HEK293T (cell line): ENCODE measurements at regions not wholly inside any gene's neighbourhood (a gene's known extent, or its start where the extent isn't known, plus 50 kb on each side); places are given as distances from the start of the nearest gene placed in this dataset.

Experiments used
- CTCF ChIA-PET: fragments of 350-600 bp; formaldehyde crosslinking; extraction: SDS; loops from one replicate; lab custom pipeline; 2021; ENCODE audit warnings: antibody characterized with exemption, inconsistent platforms; lab: Yijun Ruan, JAX
- POLR2A ChIA-PET: fragments of 350-600 bp; formaldehyde crosslinking; extraction: SDS; loops from one replicate; lab custom pipeline; 2020; ENCODE audit warnings: antibody characterized with exemption, inconsistent platforms; lab: Yijun Ruan, JAX
- DNase-seq: peaks from one replicate; pipeline ENCODE4 v3.0.0; 2012; ENCODE audit warnings: mixed read lengths; ENCODE audit errors: extremely low spot score
- ARNT ChIP-seq: fragments of 450-650 bp; IDR thresholded peaks from 2 replicates; pipeline ENCODE4 v1.6.1; 2017; ENCODE audit warnings: mild to moderate bottlenecking
- BHLHE40 ChIP-seq: fragments of 450-650 bp; IDR thresholded peaks from 2 replicates; pipeline ENCODE4 v1.6.1; 2016; ENCODE audit warnings: mild to moderate bottlenecking, moderate library complexity, borderline replicate concordance
- CTBP1 ChIP-seq: fragments of 450-650 bp; IDR thresholded peaks from 2 replicates; pipeline ENCODE4 v1.6.1; 2016; ENCODE audit warnings: borderline replicate concordance
- ELF4 ChIP-seq: fragments of 450-650 bp; IDR thresholded peaks from 2 replicates; pipeline ENCODE4 v1.6.1; 2017; ENCODE audit warnings: antibody characterized with exemption
- FOXA1 ChIP-seq: fragments of 450-650 bp; IDR thresholded peaks from 2 replicates; pipeline ENCODE4 v1.6.1; 2016; ENCODE audit warnings: mild to moderate bottlenecking
- FOXK2 ChIP-seq: fragments of 450-650 bp; IDR thresholded peaks from 2 replicates; pipeline ENCODE4 v1.6.1; 2016; ENCODE audit warnings: mild to moderate bottlenecking
- FOXM1 ChIP-seq: fragments of 450-650 bp; IDR thresholded peaks from 2 replicates; pipeline ENCODE4 v1.6.1; 2017; ENCODE audit warnings: mild to moderate bottlenecking, borderline replicate concordance
- HDGF ChIP-seq: fragments of 450-650 bp; IDR thresholded peaks from 2 replicates; pipeline ENCODE4 v1.6.1; 2017; ENCODE audit warnings: antibody characterized with exemption, borderline replicate concordance
- L3MBTL2 ChIP-seq: fragments of 450-650 bp; conservative IDR thresholded peaks from 2 replicates; pipeline ENCODE4 v1.6.1; 2016; ENCODE audit warnings: mild to moderate bottlenecking
- LEF1 ChIP-seq: fragments of 450-650 bp; IDR thresholded peaks from 2 replicates; pipeline ENCODE4 v1.6.1; 2017; ENCODE audit warnings: mild to moderate bottlenecking, borderline replicate concordance
- NFRKB ChIP-seq: fragments of 450-650 bp; IDR thresholded peaks from 2 replicates; pipeline ENCODE4 v1.6.1; 2016; ENCODE audit warnings: mild to moderate bottlenecking, moderate library complexity
- SP1 ChIP-seq: fragments of 450-650 bp; IDR thresholded peaks from 2 replicates; pipeline ENCODE4 v1.6.1; 2017
- SUZ12 ChIP-seq: fragments of 450-650 bp; IDR thresholded peaks from 2 replicates; pipeline ENCODE4 v1.6.1; 2016; ENCODE audit warnings: mild to moderate bottlenecking
- TARDBP ChIP-seq: fragments of 450-650 bp; IDR thresholded peaks from 2 replicates; pipeline ENCODE4 v1.6.1; 2016
- ZNF384 ChIP-seq: fragments of 450-650 bp; IDR thresholded peaks from 2 replicates; pipeline ENCODE4 v1.6.1; 2016
- TF ChIP-seq, protein P1 (sequence below): fragments of 450-650 bp; IDR thresholded peaks from 2 replicates; pipeline ENCODE4 v1.6.1; 2016

- DNase-seq, result no peak
- TF ChIP-seq FOXA1 (no peak), NFRKB (no peak), HDGF (no peak), L3MBTL2 (no peak), SUZ12 (no peak), FOXM1 (no peak), ELF4 (no peak), TARDBP (no peak), SP1 (no peak), BHLHE40 (no peak)
- CTCF ChIA-PET, result no interaction called here
- POLR2A ChIA-PET, result no interaction called here
These were observed 390.3 kb upstream of the GALNT5 start for GRCh38 chr2:156867201-156867600.

DNA sequence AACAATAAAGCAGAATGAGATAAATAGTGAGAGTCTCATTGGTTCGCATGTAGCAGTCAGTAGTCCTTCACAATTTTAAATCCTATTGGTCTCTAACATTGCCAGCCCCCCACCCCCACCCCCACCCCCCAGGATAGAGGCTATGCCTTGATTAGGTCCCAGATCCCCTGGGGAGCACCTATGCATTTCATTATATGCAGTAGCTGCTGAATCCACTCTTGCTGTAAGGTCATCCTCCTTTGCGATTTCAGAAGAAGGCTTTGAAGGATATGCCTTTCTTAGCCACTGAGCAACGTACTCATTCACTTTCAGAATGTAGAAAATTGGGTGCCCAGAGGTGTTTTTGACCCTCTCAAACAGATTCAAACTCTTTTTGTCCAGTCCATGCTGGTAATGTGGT lies 382.8 kb upstream of the GALNT5 start:
- TF ChIP-seq HDGF (no peak), SUZ12 (no peak), ELF4 (no peak), BHLHE40 (no peak), ARNT (no peak), FOXA1 (no peak), FOXM1 (no peak), L3MBTL2 (no peak), CTBP1 (no peak), FOXK2 (no peak), ZNF384 (no peak), SP1 (no peak), NFRKB (no peak), TARDBP (no peak)
- TF ChIP-seq, protein P1, sequence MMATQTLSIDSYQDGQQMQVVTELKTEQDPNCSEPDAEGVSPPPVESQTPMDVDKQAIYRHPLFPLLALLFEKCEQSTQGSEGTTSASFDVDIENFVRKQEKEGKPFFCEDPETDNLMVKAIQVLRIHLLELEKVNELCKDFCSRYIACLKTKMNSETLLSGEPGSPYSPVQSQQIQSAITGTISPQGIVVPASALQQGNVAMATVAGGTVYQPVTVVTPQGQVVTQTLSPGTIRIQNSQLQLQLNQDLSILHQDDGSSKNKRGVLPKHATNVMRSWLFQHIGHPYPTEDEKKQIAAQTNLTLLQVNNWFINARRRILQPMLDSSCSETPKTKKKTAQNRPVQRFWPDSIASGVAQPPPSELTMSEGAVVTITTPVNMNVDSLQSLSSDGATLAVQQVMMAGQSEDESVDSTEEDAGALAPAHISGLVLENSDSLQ, result no peak
- POLR2A ChIA-PET, result no interaction called here
- DNase-seq, result no peak
- CTCF ChIA-PET, result no interaction called here

DNA sequence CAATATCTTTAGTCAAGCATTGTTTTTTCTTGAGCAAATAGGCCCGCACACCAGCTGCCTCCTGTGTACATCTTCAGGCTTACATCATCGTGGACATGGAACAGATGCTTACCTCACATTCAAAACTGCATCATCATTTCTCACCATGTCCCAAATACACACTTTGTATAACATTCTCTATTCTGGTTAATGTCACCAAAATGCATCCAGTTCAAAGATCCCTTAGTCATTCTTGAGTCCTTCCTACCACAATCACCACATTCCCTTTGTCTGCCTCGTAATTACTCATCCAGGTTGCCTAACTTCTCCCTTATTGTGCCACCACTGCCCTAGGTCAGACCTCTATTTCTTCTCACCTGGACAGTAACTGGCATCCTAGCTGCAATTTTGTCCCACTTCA lies 373.7 kb upstream of the GALNT5 start:
- ChIA-PET POLR2A (no interaction called here), CTCF (no interaction called here)
- DNase-seq, result no peak
- TF ChIP-seq ELF4 (no peak), L3MBTL2 (no peak), TARDBP (no peak), ARNT (no peak), CTBP1 (no peak), LEF1 (no peak), BHLHE40 (no peak), NFRKB (no peak), FOXA1 (no peak), SUZ12 (no peak), ZNF384 (no peak), SP1 (no peak), FOXM1 (no peak), HDGF (no peak), FOXK2 (no peak)
- TF ChIP-seq, protein P1, result no peak

GRCh38 chr2:156884216-156884615 lies 373.3 kb upstream of the GALNT5 start:
- POLR2A ChIA-PET, result no interaction called here
- no peak for DNase-seq
- TF ChIP-seq, protein P1, result no peak
- no peak for TF ChIP-seq FOXK2
- no peak for TF ChIP-seq FOXM1
- TF ChIP-seq SUZ12, result no peak
- TF ChIP-seq TARDBP, result no peak
- TF ChIP-seq CTBP1, result no peak
- TF ChIP-seq ELF4, result no peak
- no peak for TF ChIP-seq ZNF384
- TF ChIP-seq ARNT, result no peak
- TF ChIP-seq FOXA1, result no peak
- TF ChIP-seq L3MBTL2, result no peak
- no peak for TF ChIP-seq BHLHE40
- CTCF ChIA-PET, result no interaction called here

- DNase-seq, result no peak
- POLR2A ChIA-PET, result no interaction called here
- CTCF ChIA-PET, result no interaction called here
- no peak for TF ChIP-seq CTBP1
- TF ChIP-seq LEF1, result no peak
- no peak for TF ChIP-seq FOXA1
- no peak for TF ChIP-seq L3MBTL2
- TF ChIP-seq FOXK2, result no peak
- no peak for TF ChIP-seq ELF4
- no peak for TF ChIP-seq ARNT
- TF ChIP-seq ZNF384, result no peak
- no peak for TF ChIP-seq SP1
- TF ChIP-seq, protein P1, result no peak
- TF ChIP-seq SUZ12, result no peak
- no peak for TF ChIP-seq FOXM1
- TF ChIP-seq NFRKB, result no peak
- no peak for TF ChIP-seq BHLHE40
- TF ChIP-seq TARDBP, result no peak
- TF ChIP-seq HDGF, result no peak
These were observed 366.9 kb upstream of the GALNT5 start for GRCh38 chr2:156890529-156891148.
